H1 (cell line): ENCODE measurements at regions not wholly inside any gene's neighbourhood (a gene's known extent, or its start where the extent isn't known, plus 50 kb on each side); places are given as distances from the start of the nearest gene placed in this dataset.

Source experiments
- CTCF ChIA-PET: fragments of 300-600 bp; sonication (Branson Sonifier 250); formaldehyde crosslinking; loops from one replicate; lab custom pipeline; 2021; ENCODE audit not compliant: partially characterized antibody; lab: Charles Lee
- POLR2A ChIA-PET: fragments of 300-600 bp; sonication (Branson Sonifier 250); formaldehyde crosslinking; loops from one replicate; lab custom pipeline; 2021; ENCODE audit warnings: inconsistent platforms; ENCODE audit not compliant: partially characterized antibody; lab: Charles Lee
- DNase-seq, 2 experiments: peaks; one replicate each; pipeline versions ENCODE4 v3.0.0 to v3.0.0-alpha.2; 2010 to 2022; ENCODE audit warnings: low spot score in 2 of 2, low read depth in 1 of 2, mixed read lengths in 1 of 2
- FAIRE-seq: peaks from 2 replicates; lab custom pipeline; 2011; peaks lifted over from hg19 to GRCh38; lab: Jason Lieb, UNC
- H2AFZ ChIP-seq: 2 replicates; pipeline ENCODE4 v1.8.1; 2012; ENCODE audit warnings: low read length, inconsistent platforms
- H2AK5ac ChIP-seq: 2 replicates; pipeline ENCODE4 v1.6.1; 2013; ENCODE audit warnings: low read depth, low read length
- H2BK120ac ChIP-seq: replicated peaks from 2 replicates; pipeline ENCODE3; 2013; ENCODE audit warnings: low read depth, low read length, inconsistent platforms
- H2BK12ac ChIP-seq: 2 replicates; pipeline ENCODE4 v1.6.1; 2013; ENCODE audit warnings: low read depth, low read length
- H2BK15ac ChIP-seq: 2 replicates; pipeline ENCODE4 v1.6.1; 2013; ENCODE audit warnings: low read length
- H2BK20ac ChIP-seq: 2 replicates; pipeline ENCODE4 v1.6.1; 2013; ENCODE audit warnings: low read length
- H2BK5ac ChIP-seq: 2 replicates; pipeline ENCODE4 v1.6.1; 2013; ENCODE audit warnings: low read depth, low read length
- H3K14ac ChIP-seq: 2 replicates; pipeline ENCODE4 v1.6.1; 2013; ENCODE audit warnings: inconsistent platforms; ENCODE audit not compliant: insufficient read length
- H3K18ac ChIP-seq: 2 replicates; pipeline ENCODE4 v1.6.1; 2013; ENCODE audit warnings: low read length; ENCODE audit errors: extremely low read depth
- H3K23ac ChIP-seq: 2 replicates; pipeline ENCODE4 v1.6.1; 2013; ENCODE audit warnings: inconsistent platforms; ENCODE audit not compliant: insufficient read length
- H3K23me2 ChIP-seq: 2 replicates; pipeline ENCODE4 v1.6.1; 2013; ENCODE audit warnings: low read depth, low read length
- H3K27ac ChIP-seq: 2 replicates; pipeline ENCODE4 v1.6.1; 2011; ENCODE audit warnings: low read depth, low read length, inconsistent platforms
- H3K27me3 ChIP-seq, 4 experiments: replicated peaks in 1 of 4; 1 replicate in 1 of 4; 2 replicates in 3 of 4; pipeline versions ENCODE4 v1.6.1 to v1.8.1; 2011 to 2013; ENCODE audit warnings: low read length in 3 of 4, mild to moderate bottlenecking in 3 of 4, inconsistent platforms in 2 of 4, mixed read lengths in 2 of 4, moderate library complexity in 1 of 4; ENCODE audit not compliant: control insufficient read depth in 3 of 4, insufficient read depth in 3 of 4; ENCODE audit errors: extremely low read depth in 1 of 4
- H3K36me3 ChIP-seq, 4 experiments: 2 replicates each; pipeline versions ENCODE4 v1.6.1 to v1.8.1; 2011 to 2013; ENCODE audit warnings: mild to moderate bottlenecking in 4 of 4, low read length in 3 of 4, moderate library complexity in 2 of 4, control low read depth in 1 of 4, inconsistent platforms in 1 of 4; ENCODE audit not compliant: insufficient read depth in 4 of 4, control insufficient read depth in 2 of 4
- H3K4ac ChIP-seq: replicated peaks from 2 replicates; pipeline ENCODE3; 2013; ENCODE audit warnings: low read length, low read depth, mixed read lengths, inconsistent platforms; ENCODE audit not compliant: insufficient read length
- H3K4me1 ChIP-seq, 4 experiments: replicated peaks in 1 of 4; 1 replicate in 1 of 4; 2 replicates in 3 of 4; pipeline versions ENCODE4 v1.6.1 to v1.8.1; 2011 to 2013; ENCODE audit warnings: low read length in 3 of 4, inconsistent platforms in 2 of 4, mixed read lengths in 1 of 4; ENCODE audit not compliant: insufficient read depth in 4 of 4, control insufficient read depth in 3 of 4
- H3K4me2 ChIP-seq, 2 experiments: 2 replicates each; pipeline versions ENCODE4 v1.6.1 to v1.8.1; 2011 to 2013; ENCODE audit warnings: low read depth in 2 of 2, low read length in 2 of 2, control low read depth in 1 of 2, inconsistent platforms in 1 of 2, mild to moderate bottlenecking in 1 of 2; ENCODE audit not compliant: insufficient read depth in 1 of 2
- H3K4me3 ChIP-seq, 4 experiments: fragments of 200-600, 300-600 bp in 1 of 4; sonication (generic), shearing (Covaris generic), sonication (Bioruptor Twin) in 1 of 4; 2 replicates each; pipeline versions ENCODE4 v1.5.1 to v1.8.1; 2011 to 2016; ENCODE audit warnings: low read length in 4 of 4, low read depth in 3 of 4, control low read depth in 2 of 4, inconsistent platforms in 2 of 4, mild to moderate bottlenecking in 2 of 4, mixed read lengths in 1 of 4, moderate library complexity in 1 of 4; ENCODE audit not compliant: insufficient read depth in 2 of 4; ENCODE audit errors: extremely low read depth in 1 of 4
- H3K56ac ChIP-seq: replicated peaks from 2 replicates; pipeline ENCODE3; 2013; ENCODE audit warnings: low read depth, mild to moderate bottlenecking, mixed read lengths, low read length, inconsistent platforms; ENCODE audit not compliant: insufficient read length
- H3K79me1 ChIP-seq: 2 replicates; pipeline ENCODE4 v1.6.1; 2013; ENCODE audit warnings: low read depth, low read length, control low read depth
- H3K79me2 ChIP-seq, 2 experiments: 2 replicates each; pipeline versions ENCODE4 v1.6.1 to v1.8.1; 2012 to 2013; ENCODE audit warnings: low read length in 2 of 2, mild to moderate bottlenecking in 2 of 2, inconsistent platforms in 1 of 2; ENCODE audit not compliant: insufficient read depth in 2 of 2, control insufficient read depth in 1 of 2
- H3K9ac ChIP-seq, 4 experiments: replicated peaks in 1 of 4; 1 replicate in 1 of 4; 2 replicates in 3 of 4; pipeline versions ENCODE4 v1.6.1 to v1.8.1; 2011 to 2013; ENCODE audit warnings: low read depth in 3 of 4, low read length in 3 of 4, control low read depth in 2 of 4, mild to moderate bottlenecking in 2 of 4, moderate library complexity in 2 of 4, inconsistent platforms in 1 of 4; ENCODE audit errors: extremely low read depth in 1 of 4
- H3K9me3 ChIP-seq, 2 experiments: 2 replicates each; pipeline versions ENCODE4 v1.6.1 to v1.8.1; 2012 to 2013; ENCODE audit warnings: mild to moderate bottlenecking in 2 of 2, moderate library complexity in 2 of 2, control low read depth in 1 of 2, inconsistent platforms in 1 of 2, low read depth in 1 of 2, low read length in 1 of 2, mixed read lengths in 1 of 2; ENCODE audit not compliant: insufficient read depth in 2 of 2
- H4K20me1 ChIP-seq, 2 experiments: replicated peaks in 1 of 2; 2 replicates each; pipeline versions ENCODE3 to v1.8.1; 2011 to 2013; ENCODE audit warnings: inconsistent platforms in 2 of 2, low read length in 2 of 2, mild to moderate bottlenecking in 1 of 2; ENCODE audit not compliant: insufficient read depth in 2 of 2, control insufficient read depth in 1 of 2
- H4K5ac ChIP-seq: 2 replicates; pipeline ENCODE4 v1.6.1; 2013; ENCODE audit warnings: low read length, low read depth, mixed read lengths, inconsistent platforms; ENCODE audit not compliant: insufficient read length
- H4K8ac ChIP-seq: 2 replicates; pipeline ENCODE4 v1.8.0; 2013; ENCODE audit warnings: mild to moderate bottlenecking, moderate library complexity, low read length, inconsistent platforms; ENCODE audit not compliant: insufficient read depth; ENCODE audit errors: extremely low read depth
- H4K91ac ChIP-seq: replicated peaks from 2 replicates; pipeline ENCODE3; 2013; ENCODE audit warnings: low read length, mixed read lengths, inconsistent platforms; ENCODE audit not compliant: insufficient read length
- ASH2L ChIP-seq: fragments of 200-600, 300-600 bp; sonication (generic); IDR thresholded peaks from one replicate; pipeline ENCODE4 v1.7.1; 2017; ENCODE audit warnings: low read length
- BRCA1 ChIP-seq: IDR thresholded peaks from 2 replicates; pipeline ENCODE4 v1.6.1; 2012; ENCODE audit warnings: low read depth, low read length, improper control_type of control experiment
- CTBP2 ChIP-seq: IDR thresholded peaks from 2 replicates; pipeline ENCODE4 v1.7.0; 2011; ENCODE audit warnings: borderline replicate concordance, mild to moderate bottlenecking, moderate library complexity, mixed read lengths, low read length; ENCODE audit not compliant: insufficient read depth, insufficient read length
- RNF2 ChIP-seq: fragments of 200-900, 300-1000 bp; sonication (generic); IDR thresholded peaks from 2 replicates; pipeline ENCODE4 v1.7.1; 2016; ENCODE audit warnings: borderline replicate concordance, low read depth, mild to moderate bottlenecking, antibody characterized with exemption, low read length; ENCODE audit not compliant: poor library complexity, severe bottlenecking; ENCODE audit errors: missing control alignments
- TBP ChIP-seq: IDR thresholded peaks from 2 replicates; pipeline ENCODE4 v1.6.1; 2011; ENCODE audit warnings: low read depth, low read length, improper control_type of control experiment
- WGBS, 2 experiments: shearing (Covaris generic) in 1 of 2; methylation state at CpG; one replicate each; pipeline versions ENCODE4 v1.1.6 to v1.1.7; 2013 to 2015; ENCODE audit warnings: low lambda C conversion rate in 2 of 2, mixed read lengths in 2 of 2, inconsistent platforms in 1 of 2, low coverage in 1 of 2, missing lambda C conversion rate in 1 of 2; ENCODE audit not compliant: insufficient replicate concordance in 2 of 2, insufficient coverage in 1 of 2, insufficient read length in 1 of 2; ENCODE audit errors: extremely low coverage in 1 of 2, missing lambda C conversion rate in 1 of 2; 5-methylcytosine and 5-hydroxymethylcytosine counted together

GRCh38 chr13:37273836-37274235 lies 168.4 kb upstream of the CSNK1A1L start:
- Histone ChIP-seq H3K9me3 (peaks cover 0 to 2% of the 10 kb centered on the region in 2 experiments; a peak in 1 of 4 replicates), H2BK20ac (no peak overlapping the region), H3K56ac (no peak overlapping the region), H2BK5ac (no peak overlapping the region), H2BK120ac (no peak overlapping the region), H3K4me3 (no peak overlapping the region), H3K36me3 (no peaks in the 10 kb centered on the region), H3K18ac (no peak overlapping the region), H3K23ac (no peak overlapping the region), H3K79me1 (no peaks in the 10 kb centered on the region), H3K4me2 (no peak overlapping the region), H4K91ac (no peak overlapping the region), H4K20me1 (no peaks in the 10 kb centered on the region), H3K27me3 (no peaks in the 10 kb centered on the region; a peak in 1 of 7 replicates), H2AFZ (no peak overlapping the region), H2AK5ac (no peak overlapping the region), H3K23me2 (no peaks in the 10 kb centered on the region), H4K5ac (no peak overlapping the region), H3K9ac (no peak overlapping the region), H3K79me2 (no peaks in the 10 kb centered on the region), H3K27ac (no peak overlapping the region), H2BK15ac (no peak overlapping the region), H4K8ac (no peak overlapping the region)
- DNase-seq: no peak
- 100% methylated on average over 1 of the region's 1 CpG; no CpG with 5 or more reads in 1 of the 2 experiments for WGBS, 2 experiments
- POLR2A ChIA-PET: no interaction called here
- CTCF ChIA-PET: interaction anchor here (0.9 to 1.6 kb wide), 2 partner anchors 19 to 20 kb away, joined by 3 to 5 read pairs; no protein-coding TSS in a partner anchor
- TF ChIP-seq TBP (no peak), CTBP2 (no peak), BRCA1 (no peak), RNF2 (no peak), ASH2L (no peak)
- TF ChIP-seq, all 59 proteins: peak for 0
- no peak for FAIRE-seq
- Histone ChIP-seq H3K4me1 (no peaks in the 10 kb centered on the region), H3K4ac (no peak overlapping the region), H2BK12ac (no peak overlapping the region), H3K14ac (no peak overlapping the region)
